ENCODE measurements at regions not wholly inside any gene's neighbourhood (a gene's known extent, or its start where the extent isn't known, plus 50 kb on each side); places are given as distances from the start of the nearest gene placed in this dataset.

DNA sequence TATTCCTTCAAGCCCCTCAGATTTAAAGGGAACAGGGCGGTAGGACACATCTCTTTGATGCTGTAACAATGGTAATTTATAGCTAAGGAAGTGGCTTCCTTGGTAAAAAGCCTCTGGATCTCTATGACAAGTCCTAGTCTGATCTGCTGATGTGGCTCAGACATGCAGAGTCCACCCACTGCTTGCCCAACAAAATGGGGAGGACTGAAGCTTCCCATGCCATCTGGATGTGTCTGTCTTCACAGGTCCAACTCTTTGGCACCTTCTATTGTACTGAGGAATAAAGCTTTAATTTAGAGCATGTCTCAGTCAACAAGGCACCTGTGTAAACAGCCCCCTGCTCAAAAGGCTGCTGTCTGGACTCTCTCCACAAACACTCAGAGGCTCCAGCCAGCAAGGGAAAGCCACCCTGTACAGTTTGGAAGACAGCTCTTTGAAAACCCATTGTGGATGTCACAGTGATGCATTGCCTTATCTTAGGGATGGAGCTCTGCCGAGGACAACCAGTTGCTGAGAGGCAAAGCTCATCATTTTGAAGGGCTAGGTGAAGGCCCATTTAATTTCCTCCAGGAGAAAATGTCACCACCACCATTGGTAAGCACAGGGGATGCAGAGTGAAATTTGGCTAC, 348.6 kb upstream of the GRM7 start:
- peaks cover 15% of the 10 kb centered on the region for H3K9me3 Mint-ChIP-seq (ENCODE audit: low read depth, unreplicated experiment)
- no peak overlapping the region for H3K4me3 Mint-ChIP-seq (ENCODE audit: low read depth, unreplicated experiment)

GRCh38 chr3:6516143-6516542, 344.8 kb upstream of the GRM7 start:
- Mint-ChIP-seq H3K27me3 (ENCODE audit: unreplicated experiment) (no peaks in the 10 kb centered on the region), H3K27ac (ENCODE audit: unreplicated experiment) (no peak overlapping the region), H3K9me3 (ENCODE audit: low read depth, unreplicated experiment) (peaks cover 11% of the 10 kb centered on the region), H3K36me3 (ENCODE audit: insufficient read depth, unreplicated experiment) (no peaks in the 10 kb centered on the region), H3K4me1 (ENCODE audit: low read depth, unreplicated experiment) (no peaks in the 10 kb centered on the region), H3K4me3 (ENCODE audit: low read depth, unreplicated experiment) (no peak overlapping the region)
- no peak for DNase-seq
- no peak for TF ChIP-seq CTCF (IDR thresholded peaks at IDR 0.05; ENCODE audit: unreplicated experiment)
- CTCF ChIA-PET: no interaction called here
- intact Hi-C loops (cut with micrococcal nuclease; ENCODE audit: unreplicated experiment): no loop called here
- BruUV-seq (replicated peaks): no TSS peak

More for the DNA sequence above, 348.6 kb upstream of the GRM7 start:
- DNase-seq: no peak
- Mint-ChIP-seq H3K36me3 (ENCODE audit: insufficient read depth, unreplicated experiment) (no peaks in the 10 kb centered on the region), H3K27ac (ENCODE audit: unreplicated experiment) (no peak overlapping the region), H3K4me1 (ENCODE audit: low read depth, unreplicated experiment) (no peaks in the 10 kb centered on the region), H3K27me3 (ENCODE audit: unreplicated experiment) (no peaks in the 10 kb centered on the region)
- BruUV-seq (replicated peaks): no TSS peak
- CTCF ChIA-PET: no interaction called here
- intact Hi-C loops (cut with micrococcal nuclease; ENCODE audit: unreplicated experiment): no loop called here
- no peak for TF ChIP-seq CTCF (IDR thresholded peaks at IDR 0.05; ENCODE audit: unreplicated experiment)

GRCh38 chr3:6516694-6517093, 344.2 kb upstream of the GRM7 start:
- no peak overlapping the region for H3K4me3 Mint-ChIP-seq (ENCODE audit: low read depth, unreplicated experiment)
- no peak for DNase-seq
- BruUV-seq (replicated peaks): no TSS peak
- H3K9me3 Mint-ChIP-seq (ENCODE audit: low read depth, unreplicated experiment): peaks cover 11% of the 10 kb centered on the region
- H3K27ac Mint-ChIP-seq (ENCODE audit: unreplicated experiment): no peak overlapping the region
- CTCF ChIA-PET: no interaction called here
- H3K4me1 Mint-ChIP-seq (ENCODE audit: low read depth, unreplicated experiment): no peaks in the 10 kb centered on the region
- intact Hi-C loops (cut with micrococcal nuclease; ENCODE audit: unreplicated experiment): no loop called here
- no peaks in the 10 kb centered on the region for H3K27me3 Mint-ChIP-seq (ENCODE audit: unreplicated experiment)
- H3K36me3 Mint-ChIP-seq (ENCODE audit: insufficient read depth, unreplicated experiment): no peaks in the 10 kb centered on the region
- TF ChIP-seq CTCF (IDR thresholded peaks at IDR 0.05; ENCODE audit: unreplicated experiment): no peak

DNA sequence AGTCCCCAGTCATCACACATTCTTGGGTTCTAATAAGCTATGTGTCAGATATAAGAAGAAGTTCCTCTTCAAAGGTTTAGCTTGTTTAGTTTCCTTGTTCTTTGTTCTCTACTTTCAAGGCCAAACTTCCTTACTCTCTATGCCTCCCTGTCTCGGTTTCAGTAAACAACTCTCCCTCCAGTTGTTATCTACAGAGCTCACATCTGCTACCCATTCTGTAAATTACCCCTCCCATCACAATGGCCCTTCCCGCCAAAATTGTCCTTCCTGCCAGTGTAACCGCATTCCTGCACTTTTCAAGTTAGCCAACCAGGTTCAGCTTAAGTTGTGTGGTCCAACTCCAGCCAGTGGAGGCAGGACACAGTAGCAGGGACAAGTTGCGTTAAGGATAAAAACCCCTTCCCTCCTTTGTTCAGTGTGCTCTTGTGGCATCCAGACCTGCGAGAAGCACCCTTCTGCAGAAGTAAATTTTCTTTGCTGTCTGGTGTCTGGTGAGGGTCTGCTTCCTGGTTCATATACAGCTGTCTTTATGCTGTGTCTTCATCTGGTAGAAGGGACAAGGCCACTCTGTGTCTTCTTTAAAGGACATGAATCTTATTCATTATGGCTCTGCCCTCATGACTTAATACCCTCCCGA, 342.1 kb upstream of the GRM7 start:
- CTCF ChIA-PET: no interaction called here
- H3K9me3 Mint-ChIP-seq (ENCODE audit: low read depth, unreplicated experiment): peaks cover 14% of the 10 kb centered on the region
- H3K27me3 Mint-ChIP-seq (ENCODE audit: unreplicated experiment): no peaks in the 10 kb centered on the region
- no TSS peak for BruUV-seq (replicated peaks)
- intact Hi-C loops (cut with micrococcal nuclease; ENCODE audit: unreplicated experiment): no loop called here
- H3K36me3 Mint-ChIP-seq (ENCODE audit: insufficient read depth, unreplicated experiment): no peaks in the 10 kb centered on the region
- no peak overlapping the region for H3K27ac Mint-ChIP-seq (ENCODE audit: unreplicated experiment)
- no peaks in the 10 kb centered on the region for H3K4me1 Mint-ChIP-seq (ENCODE audit: low read depth, unreplicated experiment)
- H3K4me3 Mint-ChIP-seq (ENCODE audit: low read depth, unreplicated experiment): no peak overlapping the region
- no peak for DNase-seq
- no peak for TF ChIP-seq CTCF (IDR thresholded peaks at IDR 0.05; ENCODE audit: unreplicated experiment)

All from Calu3 (cell line).